GM12891 (cell line): ENCODE measurements at regions not wholly inside any gene's neighbourhood (a gene's known extent, or its start where the extent isn't known, plus 50 kb on each side); places are given as distances from the start of the nearest gene placed in this dataset.
"Not testable (repeated sequence)": the region's sequence is repeated elsewhere in the genome, so short reads cannot be mapped to it uniquely, and the experiment has no call there.

Experiments used
- DNase-seq: peaks from one replicate; pipeline ENCODE4 v3.0.0; 2011; ENCODE audit warnings: low spot score; ENCODE audit not compliant: insufficient read length
- FAIRE-seq: peaks from 2 replicates; lab custom pipeline; 2011; peaks lifted over from hg19 to GRCh38; lab: Jason Lieb, UNC
- PAX5 ChIP-seq: IDR thresholded peaks from 2 replicates; pipeline ENCODE4 v1.6.1; 2011; ENCODE audit warnings: low read length, moderate library complexity, mild to moderate bottlenecking; ENCODE audit not compliant: insufficient read depth, severe bottlenecking
- POLR2A ChIP-seq: IDR thresholded peaks from 2 replicates; pipeline ENCODE4 v1.6.1; 2011; ENCODE audit warnings: low read depth, low read length, control low read depth
- POLR2AphosphoS5 ChIP-seq: IDR thresholded peaks from 2 replicates; pipeline ENCODE4 v1.6.1; 2011; ENCODE audit warnings: low read depth, low read length, control low read depth
- POU2F2 ChIP-seq: IDR thresholded peaks from 2 replicates; pipeline ENCODE4 v1.6.1; 2011; ENCODE audit warnings: low read depth, mild to moderate bottlenecking, control low read depth, low read length, moderate library complexity
- SPI1 ChIP-seq: IDR thresholded peaks from 2 replicates; pipeline ENCODE4 v1.6.1; 2011; ENCODE audit warnings: low read depth, low read length, control low read depth
- TAF1 ChIP-seq: IDR thresholded peaks from 2 replicates; pipeline ENCODE4 v1.6.1; 2011; ENCODE audit warnings: low read depth, low read length, control low read depth

GRCh38 chr5:167940911-167941310 is 350.5 kb upstream of the WWC1 start:
- no peak for TF ChIP-seq POU2F2
- no peak for TF ChIP-seq POLR2A
- no peak for TF ChIP-seq POLR2AphosphoS5
- TF ChIP-seq SPI1: no peak
- no peak for TF ChIP-seq TAF1
- TF ChIP-seq PAX5: no peak
- DNase-seq: no peak
- no peak for FAIRE-seq

- FAIRE-seq, DNase-seq: not testable (repeated sequence)
Observed at GRCh38 chr5:167941556-167941955, 349.9 kb upstream of the WWC1 start.

- no peak for TF ChIP-seq POLR2AphosphoS5
- FAIRE-seq (no peak), DNase-seq (no peak)
Observed at GRCh38 chr5:167943343-167943742, 348.1 kb upstream of the WWC1 start.

GRCh38 chr5:167944121-167944852 is 347.2 kb upstream of the WWC1 start:
- DNase-seq: no peak
- no peak for TF ChIP-seq POLR2AphosphoS5
- no peak for FAIRE-seq

GRCh38 chr5:167945542-167946384 is 345.7 kb upstream of the WWC1 start:
- no peak for DNase-seq
- no peak for FAIRE-seq
- TF ChIP-seq TAF1 (no peak), POLR2A (no peak), POU2F2 (no peak), PAX5 (no peak), POLR2AphosphoS5 (no peak), SPI1 (no peak)

GRCh38 chr5:167947306-167947705 is 344.1 kb upstream of the WWC1 start:
- FAIRE-seq (no peak), DNase-seq (no peak)
- TF ChIP-seq POLR2AphosphoS5: no peak
- TF ChIP-seq TAF1: no peak
- TF ChIP-seq SPI1: no peak
- no peak for TF ChIP-seq POLR2A
- no peak for TF ChIP-seq PAX5
- TF ChIP-seq POU2F2: no peak

- TF ChIP-seq POLR2A (no peak), SPI1 (no peak), PAX5 (no peak), POU2F2 (no peak), POLR2AphosphoS5 (no peak), TAF1 (no peak)
- FAIRE-seq (no peak), DNase-seq (no peak)
Observed at GRCh38 chr5:167948251-167948650, 343.2 kb upstream of the WWC1 start.

- TF ChIP-seq PAX5 (no peak), POLR2A (no peak), POLR2AphosphoS5 (no peak), TAF1 (no peak), POU2F2 (no peak), SPI1 (no peak)
- FAIRE-seq: no peak
- DNase-seq: no peak
Observed at GRCh38 chr5:167949435-167949834, 342.0 kb upstream of the WWC1 start.

GRCh38 chr5:167950126-167950721 is 341.2 kb upstream of the WWC1 start:
- TF ChIP-seq POU2F2: no peak
- DNase-seq (no peak), FAIRE-seq (no peak)

GRCh38 chr5:167951116-167951515 is 340.3 kb upstream of the WWC1 start:
- FAIRE-seq (no peak), DNase-seq (no peak)
- TF ChIP-seq POLR2A (no peak), POLR2AphosphoS5 (no peak), SPI1 (no peak), PAX5 (no peak), POU2F2 (no peak)
